ENCODE measurements at regions not wholly inside any gene's neighbourhood (a gene's known extent, or its start where the extent isn't known, plus 50 kb on each side); places are given as distances from the start of the nearest gene placed in this dataset.

GRCh38 chr4:125770814-125771398 lies 456.2 kb downstream of the FAT4 start:
- no peak overlapping the region for H3K9ac ChIP-seq (ENCODE audit: low read depth in 1 of 3, low read length in 3 of 3)
- H3K36me3 ChIP-seq (ENCODE audit: control insufficient read depth in 3 of 3, insufficient read depth in 3 of 3, low read length in 3 of 3), result no peaks in the 10 kb centered on the region
- no peak overlapping the region for H3K4me3 ChIP-seq (ENCODE audit: low read length in 3 of 3)
- H3K4me1 ChIP-seq (ENCODE audit: control insufficient read depth in 3 of 3, insufficient read depth in 3 of 3, low read length in 3 of 3), result no peaks in the 10 kb centered on the region
- H3K27me3 ChIP-seq (ENCODE audit: control insufficient read depth in 3 of 3, insufficient read depth in 3 of 3, low read length in 3 of 3), result no peaks in the 10 kb centered on the region
- H3K9me3 ChIP-seq (ENCODE audit: control insufficient read depth in 3 of 3, low read length in 3 of 3), result no peaks in the 10 kb centered on the region
- H3K27ac ChIP-seq (ENCODE audit: low read depth, low read length), result no peak overlapping the region

- Histone ChIP-seq H3K27ac (ENCODE audit: low read depth, low read length) (no peak overlapping the region), H3K9ac (ENCODE audit: low read depth in 1 of 3, low read length in 3 of 3) (no peak overlapping the region), H3K4me1 (ENCODE audit: control insufficient read depth in 3 of 3, insufficient read depth in 3 of 3, low read length in 3 of 3) (no peaks in the 10 kb centered on the region), H3K27me3 (ENCODE audit: control insufficient read depth in 3 of 3, insufficient read depth in 3 of 3, low read length in 3 of 3) (no peaks in the 10 kb centered on the region), H3K36me3 (ENCODE audit: control insufficient read depth in 3 of 3, insufficient read depth in 3 of 3, low read length in 3 of 3) (no peaks in the 10 kb centered on the region), H3K9me3 (ENCODE audit: control insufficient read depth in 3 of 3, low read length in 3 of 3) (no peaks in the 10 kb centered on the region), H3K4me3 (ENCODE audit: low read length in 3 of 3) (no peak overlapping the region)
Measured at GRCh38 chr4:125772680-125773079, 457.9 kb downstream of the FAT4 start.

GRCh38 chr4:125773502-125773901 lies 458.7 kb downstream of the FAT4 start:
- Histone ChIP-seq H3K9ac (ENCODE audit: low read depth in 1 of 3, low read length in 3 of 3) (no peak overlapping the region), H3K36me3 (ENCODE audit: control insufficient read depth in 3 of 3, insufficient read depth in 3 of 3, low read length in 3 of 3) (no peaks in the 10 kb centered on the region), H3K4me1 (ENCODE audit: control insufficient read depth in 3 of 3, insufficient read depth in 3 of 3, low read length in 3 of 3) (no peaks in the 10 kb centered on the region), H3K4me3 (ENCODE audit: low read length in 3 of 3) (no peak overlapping the region), H3K27me3 (ENCODE audit: control insufficient read depth in 3 of 3, insufficient read depth in 3 of 3, low read length in 3 of 3) (no peaks in the 10 kb centered on the region), H3K27ac (ENCODE audit: low read depth, low read length) (no peak overlapping the region), H3K9me3 (ENCODE audit: control insufficient read depth in 3 of 3, low read length in 3 of 3) (no peaks in the 10 kb centered on the region)

- Histone ChIP-seq H3K9me3 (ENCODE audit: control insufficient read depth in 3 of 3, low read length in 3 of 3) (no peaks in the 10 kb centered on the region), H3K4me3 (ENCODE audit: low read length in 3 of 3) (no peak overlapping the region), H3K27me3 (ENCODE audit: control insufficient read depth in 3 of 3, insufficient read depth in 3 of 3, low read length in 3 of 3) (no peaks in the 10 kb centered on the region), H3K36me3 (ENCODE audit: control insufficient read depth in 3 of 3, insufficient read depth in 3 of 3, low read length in 3 of 3) (no peaks in the 10 kb centered on the region), H3K27ac (ENCODE audit: low read depth, low read length) (no peak overlapping the region), H3K9ac (ENCODE audit: low read depth in 1 of 3, low read length in 3 of 3) (no peak overlapping the region), H3K4me1 (ENCODE audit: control insufficient read depth in 3 of 3, insufficient read depth in 3 of 3, low read length in 3 of 3) (no peaks in the 10 kb centered on the region)
Measured at GRCh38 chr4:125773931-125774330, 459.2 kb downstream of the FAT4 start.

GRCh38 chr4:125776146-125776545 lies 461.4 kb downstream of the FAT4 start:
- Histone ChIP-seq H3K27me3 (ENCODE audit: control insufficient read depth in 3 of 3, insufficient read depth in 3 of 3, low read length in 3 of 3) (no peaks in the 10 kb centered on the region), H3K4me1 (ENCODE audit: control insufficient read depth in 3 of 3, insufficient read depth in 3 of 3, low read length in 3 of 3) (no peaks in the 10 kb centered on the region), H3K9ac (ENCODE audit: low read depth in 1 of 3, low read length in 3 of 3) (no peak overlapping the region), H3K9me3 (ENCODE audit: control insufficient read depth in 3 of 3, low read length in 3 of 3) (no peaks in the 10 kb centered on the region), H3K27ac (ENCODE audit: low read depth, low read length) (no peak overlapping the region), H3K36me3 (ENCODE audit: control insufficient read depth in 3 of 3, insufficient read depth in 3 of 3, low read length in 3 of 3) (no peaks in the 10 kb centered on the region), H3K4me3 (ENCODE audit: low read length in 3 of 3) (no peak overlapping the region)

GRCh38 chr4:125780164-125780563 lies 465.4 kb downstream of the FAT4 start:
- H3K4me3 ChIP-seq (ENCODE audit: low read length in 3 of 3), result no peak overlapping the region

GRCh38 chr4:125780747-125781146 lies 466.0 kb downstream of the FAT4 start:
- no peak overlapping the region for H3K27ac ChIP-seq (ENCODE audit: low read depth, low read length)
- H3K9me3 ChIP-seq (ENCODE audit: control insufficient read depth in 3 of 3, low read length in 3 of 3), result no peaks in the 10 kb centered on the region
- H3K4me1 ChIP-seq (ENCODE audit: control insufficient read depth in 3 of 3, insufficient read depth in 3 of 3, low read length in 3 of 3), result no peaks in the 10 kb centered on the region
- H3K9ac ChIP-seq (ENCODE audit: low read depth in 1 of 3, low read length in 3 of 3), result no peak overlapping the region
- H3K36me3 ChIP-seq (ENCODE audit: control insufficient read depth in 3 of 3, insufficient read depth in 3 of 3, low read length in 3 of 3), result no peaks in the 10 kb centered on the region
- H3K4me3 ChIP-seq (ENCODE audit: low read length in 3 of 3), result no peak overlapping the region
- no peaks in the 10 kb centered on the region for H3K27me3 ChIP-seq (ENCODE audit: control insufficient read depth in 3 of 3, insufficient read depth in 3 of 3, low read length in 3 of 3)

More at GRCh38 chr4:125780164-125780563, 465.4 kb downstream of the FAT4 start:
- Histone ChIP-seq H3K36me3 (ENCODE audit: control insufficient read depth in 3 of 3, insufficient read depth in 3 of 3, low read length in 3 of 3) (no peaks in the 10 kb centered on the region), H3K27ac (ENCODE audit: low read depth, low read length) (no peak overlapping the region), H3K4me1 (ENCODE audit: control insufficient read depth in 3 of 3, insufficient read depth in 3 of 3, low read length in 3 of 3) (no peaks in the 10 kb centered on the region), H3K27me3 (ENCODE audit: control insufficient read depth in 3 of 3, insufficient read depth in 3 of 3, low read length in 3 of 3) (no peaks in the 10 kb centered on the region), H3K9me3 (ENCODE audit: control insufficient read depth in 3 of 3, low read length in 3 of 3) (no peaks in the 10 kb centered on the region), H3K9ac (ENCODE audit: low read depth in 1 of 3, low read length in 3 of 3) (no peak overlapping the region)

GRCh38 chr4:125781651-125782050 lies 466.9 kb downstream of the FAT4 start:
- no peaks in the 10 kb centered on the region for H3K27me3 ChIP-seq (ENCODE audit: control insufficient read depth in 3 of 3, insufficient read depth in 3 of 3, low read length in 3 of 3)
- H3K27ac ChIP-seq (ENCODE audit: low read depth, low read length), result no peak overlapping the region
- no peak overlapping the region for H3K9ac ChIP-seq (ENCODE audit: low read depth in 1 of 3, low read length in 3 of 3)
- H3K9me3 ChIP-seq (ENCODE audit: control insufficient read depth in 3 of 3, low read length in 3 of 3), result no peaks in the 10 kb centered on the region
- no peaks in the 10 kb centered on the region for H3K4me1 ChIP-seq (ENCODE audit: control insufficient read depth in 3 of 3, insufficient read depth in 3 of 3, low read length in 3 of 3)
- H3K4me3 ChIP-seq (ENCODE audit: low read length in 3 of 3), result no peak overlapping the region
- no peaks in the 10 kb centered on the region for H3K36me3 ChIP-seq (ENCODE audit: control insufficient read depth in 3 of 3, insufficient read depth in 3 of 3, low read length in 3 of 3)

GRCh38 chr4:125784741-125785140 lies 470.0 kb downstream of the FAT4 start:
- Histone ChIP-seq H3K9me3 (ENCODE audit: control insufficient read depth in 3 of 3, low read length in 3 of 3) (no peaks in the 10 kb centered on the region), H3K36me3 (ENCODE audit: control insufficient read depth in 3 of 3, insufficient read depth in 3 of 3, low read length in 3 of 3) (no peaks in the 10 kb centered on the region), H3K4me3 (ENCODE audit: low read length in 3 of 3) (no peak overlapping the region), H3K27me3 (ENCODE audit: control insufficient read depth in 3 of 3, insufficient read depth in 3 of 3, low read length in 3 of 3) (no peaks in the 10 kb centered on the region), H3K9ac (ENCODE audit: low read depth in 1 of 3, low read length in 3 of 3) (no peak overlapping the region), H3K27ac (ENCODE audit: low read depth, low read length) (no peak overlapping the region), H3K4me1 (ENCODE audit: control insufficient read depth in 3 of 3, insufficient read depth in 3 of 3, low read length in 3 of 3) (no peaks in the 10 kb centered on the region)

- H3K27ac ChIP-seq (ENCODE audit: low read depth, low read length), result no peak overlapping the region
- no peaks in the 10 kb centered on the region for H3K4me1 ChIP-seq (ENCODE audit: control insufficient read depth in 3 of 3, insufficient read depth in 3 of 3, low read length in 3 of 3)
- no peaks in the 10 kb centered on the region for H3K9me3 ChIP-seq (ENCODE audit: control insufficient read depth in 3 of 3, low read length in 3 of 3)
- no peaks in the 10 kb centered on the region for H3K36me3 ChIP-seq (ENCODE audit: control insufficient read depth in 3 of 3, insufficient read depth in 3 of 3, low read length in 3 of 3)
- H3K4me3 ChIP-seq (ENCODE audit: low read length in 3 of 3), result no peak overlapping the region
- H3K9ac ChIP-seq (ENCODE audit: low read depth in 1 of 3, low read length in 3 of 3), result no peak overlapping the region
- H3K27me3 ChIP-seq (ENCODE audit: control insufficient read depth in 3 of 3, insufficient read depth in 3 of 3, low read length in 3 of 3), result no peaks in the 10 kb centered on the region
Measured at GRCh38 chr4:125787707-125788106, 473.0 kb downstream of the FAT4 start.

- no peaks in the 10 kb centered on the region for H3K9me3 ChIP-seq (ENCODE audit: control insufficient read depth in 3 of 3, low read length in 3 of 3)
- no peaks in the 10 kb centered on the region for H3K27me3 ChIP-seq (ENCODE audit: control insufficient read depth in 3 of 3, insufficient read depth in 3 of 3, low read length in 3 of 3)
- H3K4me1 ChIP-seq (ENCODE audit: control insufficient read depth in 3 of 3, insufficient read depth in 3 of 3, low read length in 3 of 3), result no peaks in the 10 kb centered on the region
- no peak overlapping the region for H3K27ac ChIP-seq (ENCODE audit: low read depth, low read length)
- no peaks in the 10 kb centered on the region for H3K36me3 ChIP-seq (ENCODE audit: control insufficient read depth in 3 of 3, insufficient read depth in 3 of 3, low read length in 3 of 3)
- no peak overlapping the region for H3K4me3 ChIP-seq (ENCODE audit: low read length in 3 of 3)
- no peak overlapping the region for H3K9ac ChIP-seq (ENCODE audit: low read depth in 1 of 3, low read length in 3 of 3)
Measured at GRCh38 chr4:125789023-125789422, 474.3 kb downstream of the FAT4 start.
